ENCODE measurements at regions not wholly inside any gene's neighbourhood (a gene's known extent, or its start where the extent isn't known, plus 50 kb on each side); places are given as distances from the start of the nearest gene placed in this dataset.

- TF ChIP-seq BHLHE40 (IDR thresholded peaks at IDR 0.05; ENCODE audit: low read depth, low read length): no peak
- TF ChIP-seq KDM5A (IDR thresholded peaks at IDR 0.05): no peak
- TF ChIP-seq POLR2AphosphoS2 (conservative IDR thresholded peaks at IDR 0.05; ENCODE audit: low read length): no peak
These were observed 96.4 kb upstream of the SLC22A23 start (continued) for GRCh38 chr6:3553254-3553653.

DNA sequence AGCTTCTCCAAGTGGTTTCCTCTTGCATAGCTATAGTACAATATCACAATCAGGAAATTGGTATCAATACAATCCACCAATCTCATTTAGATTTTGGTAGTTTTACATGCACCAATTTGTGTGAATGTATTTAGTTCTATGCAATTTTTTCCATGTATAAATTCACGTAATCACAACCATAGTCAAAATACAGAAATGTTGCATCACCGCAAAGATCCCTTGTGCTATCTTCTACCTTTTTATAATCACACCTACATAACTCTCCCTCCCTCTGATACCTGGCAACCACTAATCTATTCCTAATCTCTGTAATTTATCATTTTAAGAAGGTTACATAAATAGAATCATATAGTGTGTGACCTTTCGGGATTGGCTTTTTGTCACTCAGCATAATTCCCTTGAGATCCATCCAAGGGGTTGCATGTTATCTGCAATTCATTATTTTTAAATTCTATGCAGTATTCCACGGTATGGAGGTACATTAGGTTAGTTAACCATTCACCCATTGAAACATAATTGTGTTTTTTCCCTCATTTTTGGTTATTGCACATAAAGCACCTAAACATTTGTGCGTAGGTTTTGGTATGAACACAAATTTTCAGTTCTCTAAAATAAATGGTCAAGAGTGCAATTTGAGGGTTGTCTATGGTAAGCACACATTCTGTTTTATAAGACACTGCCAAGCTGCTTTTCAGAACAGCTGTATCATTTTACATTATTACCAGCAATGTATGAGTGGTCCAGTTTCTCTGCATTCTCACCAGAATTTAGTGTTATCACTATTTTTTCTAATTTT, 95.1 kb upstream of the SLC22A23 start:
- no peak overlapping the region for H3K4me3 ChIP-seq
- ATAC-seq (no peak), DNase-seq (ENCODE audit: low read depth in 1 of 2, low spot score in 1 of 2) (no peak), FAIRE-seq (no peak)
- peaks cover 17% of the 10 kb centered on the region; the same call in 2 of the 3 replicates for H3K9me3 ChIP-seq
- H3K4me1 ChIP-seq: no peaks in the 10 kb centered on the region
- TF ChIP-seq SMC3 (IDR thresholded peaks at IDR 0.05) (no peak), RNF2 (IDR thresholded peaks at IDR 0.05; ENCODE audit: borderline replicate concordance, low read depth) (no peak), EHMT2 (IDR thresholded peaks at IDR 0.05; ENCODE audit: low read depth) (no peak), RAD21 (conservative IDR thresholded peaks at IDR 0.05 in 1 of 2, IDR thresholded peaks at IDR 0.05 in 1 of 2) (no peak), RARB (CRISPR knock-in tag; IDR thresholded peaks at IDR 0.05) (no peak), POLR2AphosphoS2 (conservative IDR thresholded peaks at IDR 0.05; ENCODE audit: low read length) (no peak), EP300 (IDR thresholded peaks at IDR 0.05) (no peak), USF2 (IDR thresholded peaks at IDR 0.05) (no peak), HDAC2 (IDR thresholded peaks at IDR 0.05) (no peak), HEYL (CRISPR knock-in tag; IDR thresholded peaks at IDR 0.05) (no peak)
- 72% methylated on average over 5 of the region's 5 CpGs for WGBS (ENCODE audit: missing lambda C conversion rate)
- H3K4me2 ChIP-seq: no peak overlapping the region
- POLR2A ChIA-PET: no interaction called here
- CTCF ChIA-PET: no interaction called here
- no peak overlapping the region for H3K27ac ChIP-seq

- no peak overlapping the region for H3K4me2 ChIP-seq
- POLR2A ChIA-PET: no interaction called here
- peaks cover 7% of the 10 kb centered on the region; the same call in 2 of the 3 replicates for H3K4me1 ChIP-seq
- H3K27ac ChIP-seq: no peak overlapping the region
- CTCF ChIA-PET: no interaction called here
- TF ChIP-seq RCOR1 (IDR thresholded peaks at IDR 0.05; ENCODE audit: low read depth, low read length) (no peak), MAFK (IDR thresholded peaks at IDR 0.05; ENCODE audit: partially characterized antibody) (peak; percentile 67)
- peaks cover 17% of the 10 kb centered on the region; the same call in 2 of the 3 replicates for H3K9me3 ChIP-seq
- DNase-seq (ENCODE audit: low read depth in 1 of 2, low spot score in 1 of 2) (no peak), FAIRE-seq (no peak), ATAC-seq (peak in 1 of 2 experiments; percentile 71; a peak in 1 of 6 replicates)
- H3K4me3 ChIP-seq: no peak overlapping the region
- WGBS (ENCODE audit: missing lambda C conversion rate): 65% methylated on average over 7 of the region's 7 CpGs
These were observed 92.6 kb upstream of the SLC22A23 start for GRCh38 chr6:3549314-3549940.

GRCh38 chr6:3546121-3546520, 89.3 kb upstream of the SLC22A23 start:
- ChIA-PET CTCF (no interaction called here), POLR2A (no interaction called here)
- FAIRE-seq (no peak), DNase-seq (ENCODE audit: low read depth in 1 of 2, low spot score in 1 of 2) (no peak), ATAC-seq (no peak)
- Histone ChIP-seq H3K27ac (0 out of 6 replicates have a peak overlapping the region, but pooled peaks of 1 of the 2 experiments have one; percentile 26), H3K9me3 (no peaks in the 10 kb centered on the region), H3K4me2 (no peak overlapping the region), H3K4me1 (peaks cover 7% of the 10 kb centered on the region; the same call in 2 of the 3 replicates), H3K4me3 (no peak overlapping the region)
- WGBS (ENCODE audit: missing lambda C conversion rate): 13% methylated on average over 2 of the region's 2 CpGs
- no peak for TF ChIP-seq SREBF2 (IDR thresholded peaks at IDR 0.05)
- TF ChIP-seq KDM1A (IDR thresholded peaks at IDR 0.05; ENCODE audit: low read depth): no peak
- no peak for TF ChIP-seq TP53 (CRISPR knock-in tag; IDR thresholded peaks at IDR 0.05)
- TF ChIP-seq CBX2 (IDR thresholded peaks at IDR 0.05; ENCODE audit: borderline replicate concordance, low read depth): no peak
- no peak for TF ChIP-seq MYC (IDR thresholded peaks at IDR 0.05; ENCODE audit: borderline replicate concordance, low read length)
- no peak for TF ChIP-seq RARB (CRISPR knock-in tag; IDR thresholded peaks at IDR 0.05)
- TF ChIP-seq FOSB (CRISPR knock-in tag; IDR thresholded peaks at IDR 0.05): no peak
- TF ChIP-seq ZC3H11A (IDR thresholded peaks at IDR 0.05): no peak
- no peak for TF ChIP-seq RFX5 (IDR thresholded peaks at IDR 0.05)
- no peak for TF ChIP-seq FOXS1 (CRISPR knock-in tag; IDR thresholded peaks at IDR 0.05)
- TF ChIP-seq HOXA7 (CRISPR knock-in tag; IDR thresholded peaks at IDR 0.05): no peak
